ENCODE measurements at regions not wholly inside any gene's neighbourhood (a gene's known extent, or its start where the extent isn't known, plus 50 kb on each side); places are given as distances from the start of the nearest gene placed in this dataset.
A peak's percentile ranks its signal among the peaks of the same experiment; 100 is the strongest.

- Histone ChIP-seq H3K36me3 (no peaks in the 10 kb centered on the region), H3K4me3 (no peak overlapping the region), H3K27ac (peak overlapping the region; percentile 60 to 72), H3K27me3 (no peaks in the 10 kb centered on the region), H3K4me1 (peaks cover 0 to 10% of the 10 kb centered on the region in 2 donors), H3K9me3 (no peaks in the 10 kb centered on the region)
- DNase-seq = peak; percentile 87 to 94
- intact Hi-C loops (cut with DNase I; ENCODE audit: low total_unique reads) = loop anchor here (10.0 kb wide), 1 partner anchor 52 kb away; no protein-coding TSS in a partner anchor
- TF ChIP-seq CTCF (IDR thresholded peaks at IDR 0.05) (peak in 1 of 4 experiments; percentile 40), POLR2A (IDR thresholded peaks at IDR 0.05) (no peak)
Observed at GRCh38 chr12:116382686-116383530, 105.4 kb upstream of the MED13L start.

DNA sequence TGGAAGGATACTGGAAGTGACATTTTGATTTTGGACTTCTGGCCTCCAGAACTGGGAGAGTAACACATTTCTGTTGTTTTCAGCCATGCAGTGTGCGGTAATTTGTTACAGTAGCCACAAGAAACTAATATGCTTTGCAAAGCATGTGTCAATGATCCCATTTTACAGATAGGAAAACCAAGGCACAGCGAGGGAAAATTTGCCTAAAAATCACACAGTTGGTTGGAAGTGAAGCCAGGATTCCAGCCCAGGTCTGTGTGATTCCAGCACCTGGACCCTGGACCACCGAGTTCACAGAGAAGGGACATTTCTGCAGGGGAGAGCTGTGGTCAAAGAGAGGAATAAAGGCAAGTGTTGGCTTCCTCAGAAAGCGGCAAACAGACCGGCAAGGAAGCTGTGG is 106.7 kb upstream of the MED13L start:
- intact Hi-C loops (cut with DNase I; ENCODE audit: low total_unique reads) = loop anchor here (10.0 kb wide), 1 partner anchor 51 kb away; no protein-coding TSS in a partner anchor

GRCh38 chr12:116384691-116385485 is 107.4 kb upstream of the MED13L start:
- peaks cover 7 to 10% of the 10 kb centered on the region in 2 donors for H3K4me1 ChIP-seq
- intact Hi-C loops (cut with DNase I; ENCODE audit: low total_unique reads) = loop anchor here (10.0 kb wide), 1 partner anchor 50 kb away; no protein-coding TSS in a partner anchor

More for the DNA sequence above, 106.7 kb upstream of the MED13L start:
- H3K27ac ChIP-seq = no peak overlapping the region
- peaks cover 0 to 10% of the 10 kb centered on the region in 2 donors for H3K4me1 ChIP-seq
- H3K4me3 ChIP-seq = no peak overlapping the region
- DNase-seq = no peak
- TF ChIP-seq CTCF (IDR thresholded peaks at IDR 0.05) (no peak), POLR2A (IDR thresholded peaks at IDR 0.05) (no peak)
- no peaks in the 10 kb centered on the region for H3K36me3 ChIP-seq
- no peaks in the 10 kb centered on the region for H3K27me3 ChIP-seq
- no peaks in the 10 kb centered on the region for H3K9me3 ChIP-seq

GRCh38 chr12:116385486-116386217 is 108.2 kb upstream of the MED13L start:
- H3K27me3 ChIP-seq = no peaks in the 10 kb centered on the region
- intact Hi-C loops (cut with DNase I; ENCODE audit: low total_unique reads) = loop anchor here (10.0 kb wide), 1 partner anchor 49 kb away; no protein-coding TSS in a partner anchor
- H3K27ac ChIP-seq = no peak overlapping the region
- no peak overlapping the region for H3K4me3 ChIP-seq
- no peak for DNase-seq
- H3K9me3 ChIP-seq = no peaks in the 10 kb centered on the region
- H3K4me1 ChIP-seq = peaks cover 10 to 11% of the 10 kb centered on the region in 2 donors
- TF ChIP-seq POLR2A (IDR thresholded peaks at IDR 0.05) (no peak), CTCF (IDR thresholded peaks at IDR 0.05) (no peak)
- H3K36me3 ChIP-seq = no peaks in the 10 kb centered on the region

More at GRCh38 chr12:116384691-116385485, 107.4 kb upstream of the MED13L start:
- TF ChIP-seq CTCF (IDR thresholded peaks at IDR 0.05) (no peak), POLR2A (IDR thresholded peaks at IDR 0.05) (no peak)
- Histone ChIP-seq H3K27me3 (no peaks in the 10 kb centered on the region), H3K36me3 (no peaks in the 10 kb centered on the region), H3K4me3 (no peak overlapping the region), H3K27ac (no peak overlapping the region), H3K9me3 (no peaks in the 10 kb centered on the region)
- no peak for DNase-seq
